ENCODE measurements at regions not wholly inside any gene's neighbourhood (a gene's known extent, or its start where the extent isn't known, plus 50 kb on each side); places are given as distances from the start of the nearest gene placed in this dataset.

- no peak for TF ChIP-seq POLR2A (IDR thresholded peaks at IDR 0.05)
- TF ChIP-seq, protein P1, sequence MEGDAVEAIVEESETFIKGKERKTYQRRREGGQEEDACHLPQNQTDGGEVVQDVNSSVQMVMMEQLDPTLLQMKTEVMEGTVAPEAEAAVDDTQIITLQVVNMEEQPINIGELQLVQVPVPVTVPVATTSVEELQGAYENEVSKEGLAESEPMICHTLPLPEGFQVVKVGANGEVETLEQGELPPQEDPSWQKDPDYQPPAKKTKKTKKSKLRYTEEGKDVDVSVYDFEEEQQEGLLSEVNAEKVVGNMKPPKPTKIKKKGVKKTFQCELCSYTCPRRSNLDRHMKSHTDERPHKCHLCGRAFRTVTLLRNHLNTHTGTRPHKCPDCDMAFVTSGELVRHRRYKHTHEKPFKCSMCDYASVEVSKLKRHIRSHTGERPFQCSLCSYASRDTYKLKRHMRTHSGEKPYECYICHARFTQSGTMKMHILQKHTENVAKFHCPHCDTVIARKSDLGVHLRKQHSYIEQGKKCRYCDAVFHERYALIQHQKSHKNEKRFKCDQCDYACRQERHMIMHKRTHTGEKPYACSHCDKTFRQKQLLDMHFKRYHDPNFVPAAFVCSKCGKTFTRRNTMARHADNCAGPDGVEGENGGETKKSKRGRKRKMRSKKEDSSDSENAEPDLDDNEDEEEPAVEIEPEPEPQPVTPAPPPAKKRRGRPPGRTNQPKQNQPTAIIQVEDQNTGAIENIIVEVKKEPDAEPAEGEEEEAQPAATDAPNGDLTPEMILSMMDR (IDR thresholded peaks at IDR 0.05): no peak
These were observed 869.0 kb downstream of the SH3BGRL start for GRCh38 chrX:82070948-82071347.

All from tibial nerve (tissue), 3 donors.